Non-pigmented ciliary epithelial cell (primary cell): ENCODE measurements at regions not wholly inside any gene's neighbourhood (a gene's known extent, or its start where the extent isn't known, plus 50 kb on each side); places are given as distances from the start of the nearest gene placed in this dataset.

Source experiments
- DNase-seq: peaks from one replicate; pipeline ENCODE4 v3.0.0-alpha.2; 2010; ENCODE audit warnings: low read depth

GRCh38 chr10:108230478-108231170 lies 1066.1 kb upstream of the SORCS1 start:
- no peak for DNase-seq

- no peak for DNase-seq
Measured at GRCh38 chr10:108208732-108209131, 1044.2 kb upstream of the SORCS1 start.

GRCh38 chr10:108208038-108208437 lies 1043.5 kb upstream of the SORCS1 start:
- DNase-seq = no peak

- no peak for DNase-seq
Measured at GRCh38 chr10:108204528-108205305, 1040.2 kb upstream of the SORCS1 start.

- DNase-seq = no peak
Measured at GRCh38 chr10:108203905-108204527, 1039.5 kb upstream of the SORCS1 start.

GRCh38 chr10:108187408-108188012 lies 1023.0 kb upstream of the SORCS1 start:
- DNase-seq = no peak

- DNase-seq = no peak
Measured at GRCh38 chr10:108184114-108184513, 1019.6 kb upstream of the SORCS1 start.

- no peak for DNase-seq
Measured at GRCh38 chr10:108180878-108181277, 1016.4 kb upstream of the SORCS1 start.

- DNase-seq = no peak
Measured at GRCh38 chr10:108169846-108170245, 1005.3 kb upstream of the SORCS1 start.

GRCh38 chr10:108167766-108168165 lies 1003.3 kb upstream of the SORCS1 start:
- no peak for DNase-seq

- DNase-seq = no peak
Measured at GRCh38 chr10:108166401-108166800, 1001.9 kb upstream of the SORCS1 start.

- DNase-seq = no peak
Measured at GRCh38 chr10:108147346-108147745, 982.8 kb upstream of the SORCS1 start.

GRCh38 chr10:108141064-108141463 lies 976.6 kb upstream of the SORCS1 start:
- DNase-seq = no peak

- no peak for DNase-seq
Measured at GRCh38 chr10:108132303-108132702, 967.8 kb upstream of the SORCS1 start.

GRCh38 chr10:108130575-108130974 lies 966.1 kb upstream of the SORCS1 start:
- DNase-seq = no peak

- no peak for DNase-seq
Measured at GRCh38 chr10:108112218-108112617, 947.7 kb upstream of the SORCS1 start.

GRCh38 chr10:108104551-108105156 lies 940.1 kb upstream of the SORCS1 start:
- DNase-seq = no peak

- DNase-seq = no peak
Measured at GRCh38 chr10:108097258-108097657, 932.8 kb upstream of the SORCS1 start.

- no peak for DNase-seq
Measured at GRCh38 chr10:108095932-108096925, 931.7 kb upstream of the SORCS1 start.

- DNase-seq = no peak
Measured at GRCh38 chr10:108090476-108091215, 926.1 kb upstream of the SORCS1 start.
